ENCODE measurements at regions not wholly inside any gene's neighbourhood (a gene's known extent, or its start where the extent isn't known, plus 50 kb on each side); places are given as distances from the start of the nearest gene placed in this dataset.

GRCh38 chr10:90318659-90319058, 539.2 kb downstream of the HTR7 start:
- TF ChIP-seq POLR2A (IDR thresholded peaks at IDR 0.05), result no peak
- no peak for TF ChIP-seq CTCF (IDR thresholded peaks at IDR 0.05)

Measured in body of pancreas (tissue), 4 donors.